HCT116 (cell line): ENCODE measurements at regions not wholly inside any gene's neighbourhood (a gene's known extent, or its start where the extent isn't known, plus 50 kb on each side); places are given as distances from the start of the nearest gene placed in this dataset.
A peak's percentile ranks its signal among the peaks of the same experiment; 100 is the strongest.

Experiments used
- ATAC-seq: fragments of 200-7000 bp; cut with Tn5 transposase; 2 replicates; pipeline ENCODE4 v1.9.1; 2020; ENCODE audit warnings: mild to moderate bottlenecking, moderate library complexity
- BruUV-seq: library from RNA; stranded (reverse); fragments of 400-500 nt; replicated peaks from 2 replicates; lab custom pipeline; 2021; lab: Mats Ljungman, UMichigan
- CTCF ChIA-PET: fragments of 300-600 bp; sonication (Branson Sonifier 250); formaldehyde crosslinking; loops from one replicate; lab custom pipeline; 2021; ENCODE audit warnings: antibody characterized with exemption; lab: Charles Lee
- POLR2A ChIA-PET: fragments of 300-600, 350-600 bp; sonication (Branson Sonifier 250); formaldehyde crosslinking; loops from one replicate; lab custom pipeline; 2021; ENCODE audit warnings: antibody characterized with exemption; lab: Charles Lee
- RAD21 ChIA-PET, 2 experiments: fragments of 300-600 bp; sonication (Branson Sonifier 250); formaldehyde crosslinking; loops; one replicate each; lab custom pipeline; 2023; ENCODE audit warnings: low total read pairs in 2 of 2; ENCODE audit not compliant: uncharacterized antibody in 2 of 2, unreplicated experiment in 2 of 2, low non-redundant PET in 1 of 2; lab: Charles Lee
- DNase-seq: peaks from one replicate; pipeline ENCODE4 v3.0.0-alpha.2; 2010; ENCODE audit warnings: low read depth, low spot score
- H2AFZ ChIP-seq: fragments of 200-600 bp; shearing (Covaris generic), sonication (generic); 2 replicates; pipeline ENCODE4 v1.6.1; 2017; ENCODE audit warnings: low read depth, mixed run types, mixed read lengths, antibody characterized with exemption, low read length; ENCODE audit not compliant: poor library complexity, severe bottlenecking
- H3K27ac ChIP-seq: 2 replicates; pipeline ENCODE4 v1.5.1; 2012; ENCODE audit warnings: low read depth, low read length
- H3K27me3 ChIP-seq: fragments of 200-600 bp; sonication (generic); 2 replicates; pipeline ENCODE4 v1.6.1; 2016; ENCODE audit warnings: mixed run types, low read length, mixed read lengths; ENCODE audit not compliant: insufficient read depth
- H3K36me3 ChIP-seq, 2 experiments: fragments of 200-500 bp in 1 of 2; fragments of 200-600 bp in 1 of 2; sonication (Bioruptor generic) in 1 of 2; sonication (generic) in 1 of 2; 2 replicates each; pipeline versions ENCODE4 v1.5.1 to v1.6.1; 2014 to 2016; ENCODE audit warnings: low read length in 2 of 2, inconsistent platforms in 1 of 2, mixed read lengths in 1 of 2, mixed run types in 1 of 2; ENCODE audit not compliant: insufficient read depth in 2 of 2, control insufficient read depth in 1 of 2
- H3K4me1 ChIP-seq, 2 experiments: fragments of 200-600 bp in 1 of 2; sonication (generic) in 1 of 2; 2 replicates each; pipeline versions ENCODE4 v1.5.1 to v1.6.1; 2012 to 2017; ENCODE audit warnings: low read length in 2 of 2, inconsistent platforms in 1 of 2, mild to moderate bottlenecking in 1 of 2, mixed read lengths in 1 of 2, mixed run types in 1 of 2, moderate library complexity in 1 of 2; ENCODE audit not compliant: insufficient read depth in 2 of 2, control insufficient read depth in 1 of 2
- H3K4me2 ChIP-seq: fragments of 200-600 bp; sonication (generic); 2 replicates; pipeline ENCODE4 v1.6.1; 2017; ENCODE audit warnings: mixed run types, low read length, mixed read lengths
- H3K4me3 ChIP-seq, 2 experiments: fragments of 200-600 bp in 1 of 2; sonication (generic) in 1 of 2; replicated peaks in 1 of 2; 2 replicates each; pipeline ENCODE4 v1.5.1; 2011 to 2016; ENCODE audit warnings: low read length in 2 of 2, control low read depth in 1 of 2, low read depth in 1 of 2, mild to moderate bottlenecking in 1 of 2, mixed read lengths in 1 of 2, mixed run types in 1 of 2
- H3K79me2 ChIP-seq: fragments of 200-600 bp; sonication (generic); 2 replicates; pipeline ENCODE4 v1.6.1; 2017; ENCODE audit warnings: mild to moderate bottlenecking, mixed run types, low read length, moderate library complexity, mixed read lengths; ENCODE audit not compliant: insufficient read depth
- H3K9ac ChIP-seq: fragments of 200-600 bp; sonication (generic); 2 replicates; pipeline ENCODE4 v1.6.1; 2016; ENCODE audit warnings: low read length, mixed read lengths
- H3K9me2 ChIP-seq: fragments of 200-600 bp; sonication (generic), shearing (Covaris generic); 2 replicates; pipeline ENCODE4 v1.6.1; 2017; ENCODE audit warnings: mixed run types, mild to moderate bottlenecking, moderate library complexity; ENCODE audit not compliant: insufficient read depth
- H3K9me3 ChIP-seq, 2 experiments: fragments of 200-500 bp in 1 of 2; fragments of 200-600 bp in 1 of 2; sonication (Bioruptor generic) in 1 of 2; sonication (generic) in 1 of 2; 2 replicates each; pipeline ENCODE4 v1.6.1; 2014 to 2017; ENCODE audit warnings: low read length in 2 of 2, mixed read lengths in 2 of 2, inconsistent platforms in 1 of 2, low read depth in 1 of 2, mild to moderate bottlenecking in 1 of 2, mixed run types in 1 of 2, moderate library complexity in 1 of 2; ENCODE audit not compliant: control insufficient read depth in 1 of 2, insufficient read depth in 1 of 2
- H4K20me1 ChIP-seq: fragments of 200-600 bp; sonication (generic), shearing (Covaris generic); 2 replicates; pipeline ENCODE4 v1.6.1; 2017; ENCODE audit warnings: mixed run types, mild to moderate bottlenecking, moderate library complexity; ENCODE audit not compliant: insufficient read depth
- EZH2 ChIP-seq: fragments of 200-600 bp; sonication (generic); IDR thresholded peaks from 2 replicates; pipeline ENCODE4 v1.6.1; 2017; ENCODE audit warnings: antibody characterized with exemption, mixed run types
- EZH2phosphoT487 ChIP-seq: fragments of 200-600 bp; IDR thresholded peaks from 2 replicates; pipeline ENCODE4 v1.6.1; 2018; ENCODE audit warnings: antibody characterized with exemption, borderline replicate concordance
- JUND ChIP-seq: IDR thresholded peaks from 2 replicates; pipeline ENCODE4 v1.6.1; 2012
- POLR2A ChIP-seq: IDR thresholded peaks from 2 replicates; pipeline ENCODE4 v1.7.0; 2011; ENCODE audit warnings: borderline replicate concordance; ENCODE audit not compliant: insufficient read depth, insufficient read length; ENCODE audit errors: extremely low read depth
- POLR2AphosphoS5 ChIP-seq: IDR thresholded peaks from 2 replicates; pipeline ENCODE4 v1.6.1; 2011; ENCODE audit warnings: mild to moderate bottlenecking, low read depth, low read length, moderate library complexity
- TCF7L2 ChIP-seq: IDR thresholded peaks from 2 replicates; pipeline ENCODE4 v1.7.0; 2011; ENCODE audit warnings: borderline replicate concordance, inconsistent platforms; ENCODE audit not compliant: insufficient read depth, insufficient read length; ENCODE audit errors: extremely low read depth
- YY1 ChIP-seq: IDR thresholded peaks from 2 replicates; pipeline ENCODE4 v1.6.1; 2011; ENCODE audit warnings: low read length, low read depth, moderate library complexity, mild to moderate bottlenecking; ENCODE audit not compliant: insufficient replicate concordance; ENCODE audit errors: extremely low read depth
- intact Hi-C: fragments of 100-400 bp; cut with micrococcal nuclease; formaldehyde crosslinking; loops from 2 replicates; pipeline ENCODE4 v1.10.0; 2022

DNA sequence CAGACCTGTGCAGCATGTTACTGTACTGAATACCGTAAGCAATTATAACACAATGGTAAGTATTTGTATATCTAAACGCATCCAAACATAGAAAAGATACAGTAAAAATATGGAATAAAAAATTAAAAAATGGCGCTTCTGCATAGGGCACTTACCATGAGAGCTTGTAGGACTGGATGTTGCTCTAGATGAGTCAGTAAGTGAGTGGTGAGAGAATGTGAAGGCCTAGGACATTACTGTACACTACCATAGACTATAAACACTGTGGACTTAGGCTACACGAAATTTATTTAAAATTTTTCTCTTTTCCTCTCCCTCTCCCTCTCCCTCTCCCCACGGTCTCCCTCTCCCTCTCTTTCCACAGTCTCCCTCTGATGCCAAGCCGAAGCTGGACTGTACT, 194.5 kb upstream of the CDKN3 start:
- peaks cover 9 to 13% of the 10 kb centered on the region in 2 experiments; a peak in 3 of 4 replicates for H3K4me1 ChIP-seq
- ChIA-PET CTCF (no interaction called here), POLR2A (no interaction called here), RAD21 (no interaction called here)
- intact Hi-C loops = no loop called here
- no peaks in the 10 kb centered on the region for H3K36me3 ChIP-seq
- no TSS peak for BruUV-seq
- no peak overlapping the region for H3K9ac ChIP-seq
- no peaks in the 10 kb centered on the region for H4K20me1 ChIP-seq
- no peak overlapping the region for H2AFZ ChIP-seq
- no peaks in the 10 kb centered on the region for H3K9me2 ChIP-seq
- H3K9me3 ChIP-seq = no peaks in the 10 kb centered on the region
- no peak for TF ChIP-seq EZH2
- TF ChIP-seq POLR2A = no peak
- TF ChIP-seq JUND = no peak
- no peak for TF ChIP-seq YY1
- no peak for TF ChIP-seq POLR2AphosphoS5
- TF ChIP-seq TCF7L2 = no peak
- no peak for TF ChIP-seq EZH2phosphoT487
- DNase-seq (no peak), ATAC-seq (no peak)
- no peaks in the 10 kb centered on the region for H3K79me2 ChIP-seq
- H3K27ac ChIP-seq = no peak overlapping the region
- H3K27me3 ChIP-seq = no peaks in the 10 kb centered on the region
- H3K4me3 ChIP-seq = no peak overlapping the region
- H3K4me2 ChIP-seq = no peak overlapping the region

DNA sequence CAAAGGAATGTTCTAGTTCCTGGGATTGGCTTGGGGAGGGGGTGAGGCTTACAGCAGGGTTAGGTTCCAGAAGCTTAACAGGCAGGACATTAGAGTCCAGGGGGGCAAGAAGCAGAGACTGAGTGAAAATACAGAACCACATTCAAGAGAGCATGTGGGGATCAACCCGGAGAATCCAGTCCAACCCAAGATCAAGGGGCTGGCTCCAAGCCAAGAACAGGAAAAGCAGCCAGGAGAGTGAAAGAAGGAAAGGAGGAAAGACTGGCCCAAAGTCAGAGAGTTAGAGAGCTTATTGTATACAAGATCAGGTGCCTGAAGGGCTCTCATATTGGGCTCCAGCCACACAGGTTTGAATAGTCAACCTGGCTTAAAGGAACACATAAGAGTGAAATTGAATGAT, 190.3 kb upstream of the CDKN3 start:
- no TSS peak for BruUV-seq
- Histone ChIP-seq H3K27me3 (no peaks in the 10 kb centered on the region), H3K79me2 (no peaks in the 10 kb centered on the region), H3K9me3 (no peaks in the 10 kb centered on the region), H4K20me1 (no peaks in the 10 kb centered on the region), H2AFZ (no peak overlapping the region), H3K4me1 (peaks cover 24 to 26% of the 10 kb centered on the region in 2 experiments), H3K9ac (no peak overlapping the region), H3K4me2 (0 out of 2 replicates have a peak overlapping the region, but pooled peaks have one; percentile 0), H3K9me2 (no peaks in the 10 kb centered on the region), H3K27ac (peak overlapping the region; percentile 53), H3K4me3 (no peak overlapping the region), H3K36me3 (no peaks in the 10 kb centered on the region)
- intact Hi-C loops = no loop called here
- CTCF ChIA-PET = interaction anchor here (1.1 kb wide), 1 partner anchor 142 kb away, joined by 3 read pairs; no protein-coding TSS in a partner anchor
- RAD21 ChIA-PET = no interaction called here
- no peak for DNase-seq
- TF ChIP-seq YY1 (no peak), TCF7L2 (peak; percentile 72)
- ATAC-seq = no peak
- POLR2A ChIA-PET = no interaction called here
